ENCODE measurements at regions not wholly inside any gene's neighbourhood (a gene's known extent, or its start where the extent isn't known, plus 50 kb on each side); places are given as distances from the start of the nearest gene placed in this dataset.

GRCh38 chrX:98459669-98460068, 1576.0 kb downstream of the RPA4 start:
- no peak overlapping the region for H3K27ac ChIP-seq (ENCODE audit: low read length)
- H3K36me3 Mint-ChIP-seq, result no peaks in the 10 kb centered on the region
- no CpG with 5 or more reads among the region's 1 CpG for WGBS (ENCODE audit: insufficient coverage)
- no peak for DNase-seq
- peaks cover 2 to 3% of the 10 kb centered on the region in 2 donors for H3K9me3 Mint-ChIP-seq
- H3K27me3 Mint-ChIP-seq (ENCODE audit: low read depth in 2 of 2), result no peaks in the 10 kb centered on the region
- H3K27me3 ChIP-seq (ENCODE audit: control insufficient read depth, insufficient read depth, low read length), result no peaks in the 10 kb centered on the region
- no peaks in the 10 kb centered on the region for H3K9me3 ChIP-seq (ENCODE audit: control insufficient read depth, insufficient read depth, low read length)
- H3K4me3 Mint-ChIP-seq, result no peak overlapping the region
- no peak overlapping the region for H3K4me3 ChIP-seq (ENCODE audit: low read length)
- H3K36me3 ChIP-seq (ENCODE audit: control insufficient read depth, insufficient read depth, low read length), result no peaks in the 10 kb centered on the region
- no peak overlapping the region for H3K27ac Mint-ChIP-seq
- intact Hi-C loops (cut with micrococcal nuclease), result no loop called here
- H3K4me1 Mint-ChIP-seq, result no peaks in the 10 kb centered on the region
- no peak for TF ChIP-seq CTCF (IDR thresholded peaks at IDR 0.05)
- H3K4me1 ChIP-seq (ENCODE audit: control insufficient read depth, insufficient read depth, low read length), result no peaks in the 10 kb centered on the region
- no peak for ATAC-seq

- Mint-ChIP-seq H3K27ac (no peak overlapping the region), H3K27me3 (ENCODE audit: low read depth in 2 of 2) (no peaks in the 10 kb centered on the region), H3K4me3 (no peak overlapping the region), H3K9me3 (no peaks in the 10 kb centered on the region), H3K36me3 (no peaks in the 10 kb centered on the region), H3K4me1 (no peaks in the 10 kb centered on the region)
- DNase-seq (no peak), ATAC-seq (no peak)
- no peak for TF ChIP-seq CTCF (IDR thresholded peaks at IDR 0.05)
- Histone ChIP-seq H3K27me3 (ENCODE audit: control insufficient read depth, insufficient read depth, low read length) (no peaks in the 10 kb centered on the region), H3K4me3 (ENCODE audit: low read length) (no peak overlapping the region), H3K4me1 (ENCODE audit: control insufficient read depth, insufficient read depth, low read length) (no peaks in the 10 kb centered on the region), H3K36me3 (ENCODE audit: control insufficient read depth, insufficient read depth, low read length) (no peaks in the 10 kb centered on the region), H3K27ac (ENCODE audit: low read length) (no peak overlapping the region), H3K9me3 (ENCODE audit: control insufficient read depth, insufficient read depth, low read length) (no peaks in the 10 kb centered on the region)
- intact Hi-C loops (cut with micrococcal nuclease), result no loop called here
- WGBS (ENCODE audit: insufficient coverage), result 93% methylated on average over 3 of the region's 4 CpGs
These were observed 1596.9 kb downstream of the RPA4 start for GRCh38 chrX:98480606-98481005.

- H3K36me3 ChIP-seq (ENCODE audit: control insufficient read depth, insufficient read depth, low read length), result no peaks in the 10 kb centered on the region
- no peak overlapping the region for H3K27ac ChIP-seq (ENCODE audit: low read length)
- Mint-ChIP-seq H3K27me3 (ENCODE audit: low read depth in 2 of 2) (no peaks in the 10 kb centered on the region), H3K4me3 (no peak overlapping the region), H3K36me3 (no peaks in the 10 kb centered on the region), H3K9me3 (no peaks in the 10 kb centered on the region), H3K4me1 (no peaks in the 10 kb centered on the region), H3K27ac (no peak overlapping the region)
- no peaks in the 10 kb centered on the region for H3K27me3 ChIP-seq (ENCODE audit: control insufficient read depth, insufficient read depth, low read length)
- H3K4me3 ChIP-seq (ENCODE audit: low read length), result no peak overlapping the region
- no peak for TF ChIP-seq CTCF (IDR thresholded peaks at IDR 0.05)
- DNase-seq (no peak), ATAC-seq (no peak)
- H3K9me3 ChIP-seq (ENCODE audit: control insufficient read depth, insufficient read depth, low read length), result no peaks in the 10 kb centered on the region
- WGBS (ENCODE audit: insufficient coverage), result 75% methylated on average over 2 of the region's 3 CpGs
- no peaks in the 10 kb centered on the region for H3K4me1 ChIP-seq (ENCODE audit: control insufficient read depth, insufficient read depth, low read length)
- intact Hi-C loops (cut with micrococcal nuclease), result no loop called here
These were observed 1597.9 kb downstream of the RPA4 start for GRCh38 chrX:98481636-98482035.

- peaks cover 5 to 7% of the 10 kb centered on the region in 2 donors for H3K9me3 Mint-ChIP-seq
- no peaks in the 10 kb centered on the region for H3K4me1 Mint-ChIP-seq
- DNase-seq (no peak), ATAC-seq (no peak)
- Histone ChIP-seq H3K4me1 (ENCODE audit: control insufficient read depth, insufficient read depth, low read length) (no peaks in the 10 kb centered on the region), H3K27ac (ENCODE audit: low read length) (no peak overlapping the region), H3K36me3 (ENCODE audit: control insufficient read depth, insufficient read depth, low read length) (no peaks in the 10 kb centered on the region), H3K27me3 (ENCODE audit: control insufficient read depth, insufficient read depth, low read length) (no peaks in the 10 kb centered on the region), H3K9me3 (ENCODE audit: control insufficient read depth, insufficient read depth, low read length) (no peaks in the 10 kb centered on the region), H3K4me3 (ENCODE audit: low read length) (no peak overlapping the region)
- no peak overlapping the region for H3K27ac Mint-ChIP-seq
- H3K4me3 Mint-ChIP-seq, result no peak overlapping the region
- no peaks in the 10 kb centered on the region for H3K27me3 Mint-ChIP-seq (ENCODE audit: low read depth in 2 of 2)
- intact Hi-C loops (cut with micrococcal nuclease), result no loop called here
- WGBS (ENCODE audit: insufficient coverage), result 83% methylated on average over 1 of the region's 1 CpG
- no peak for TF ChIP-seq CTCF (IDR thresholded peaks at IDR 0.05)
- no peaks in the 10 kb centered on the region for H3K36me3 Mint-ChIP-seq
These were observed 1607.0 kb downstream of the RPA4 start for GRCh38 chrX:98490670-98491069.

All from natural killer cell (primary cell).